Cerebellar cortex (tissue), 1 donor: ENCODE measurements at regions not wholly inside any gene's neighbourhood (a gene's known extent, or its start where the extent isn't known, plus 50 kb on each side); places are given as distances from the start of the nearest gene placed in this dataset.
"Not testable (repeated sequence)": the region's sequence is repeated elsewhere in the genome, so short reads cannot be mapped to it uniquely, and the experiment has no call there.

Experiments used
- DNase-seq: peaks from one replicate; pipeline ENCODE4 v3.0.0-alpha.2; 2015; ENCODE audit warnings: low spot score

GRCh38 chr22:48494968-48495750 lies 1332.5 kb downstream of the BRD1 start:
- no peak for DNase-seq

GRCh38 chr22:48494256-48494967 lies 1333.3 kb downstream of the BRD1 start:
- no peak for DNase-seq

GRCh38 chr22:48493733-48494132 lies 1333.9 kb downstream of the BRD1 start:
- DNase-seq, result no peak

- peak; percentile 95 for DNase-seq
Observed at GRCh38 chr22:48492366-48493320, 1335.0 kb downstream of the BRD1 start.

- DNase-seq, result peak; percentile 51
Observed at GRCh38 chr22:48491451-48491941, 1336.2 kb downstream of the BRD1 start.

GRCh38 chr22:48490500-48491411 lies 1336.9 kb downstream of the BRD1 start:
- peak; percentile 71 for DNase-seq

GRCh38 chr22:48489551-48490499 lies 1337.8 kb downstream of the BRD1 start:
- DNase-seq, result no peak

GRCh38 chr22:48488611-48489511 lies 1338.8 kb downstream of the BRD1 start:
- no peak for DNase-seq

- peak; percentile 64 for DNase-seq
Observed at GRCh38 chr22:48488149-48488551, 1339.5 kb downstream of the BRD1 start.

- no peak for DNase-seq
Observed at GRCh38 chr22:48486558-48486957, 1341.1 kb downstream of the BRD1 start.

GRCh38 chr22:48486134-48486532 lies 1341.5 kb downstream of the BRD1 start:
- no peak for DNase-seq

GRCh38 chr22:48485149-48486133 lies 1342.2 kb downstream of the BRD1 start:
- DNase-seq, result no peak

GRCh38 chr22:48483764-48484528 lies 1343.7 kb downstream of the BRD1 start:
- no peak for DNase-seq

- no peak for DNase-seq
Observed at GRCh38 chr22:48482771-48483170, 1344.9 kb downstream of the BRD1 start.

- DNase-seq, result not testable (repeated sequence)
Observed at GRCh38 chr22:48482198-48482597, 1345.5 kb downstream of the BRD1 start.

GRCh38 chr22:48481748-48482147 lies 1345.9 kb downstream of the BRD1 start:
- no peak for DNase-seq
